Vagina (tissue), 2 donors: ENCODE measurements at regions not wholly inside any gene's neighbourhood (a gene's known extent, or its start where the extent isn't known, plus 50 kb on each side); places are given as distances from the start of the nearest gene placed in this dataset.

Experiments used
- DNase-seq, 2 donors: peaks; one replicate each; pipeline ENCODE4 v3.0.0-alpha.2; 2017; ENCODE audit errors: extremely low spot score in 2 of 2
- H3K27ac ChIP-seq: fragments of 200-600 bp; sonication (generic); one replicate; pipeline ENCODE4 v1.5.1; 2019
- H3K27me3 ChIP-seq: fragments of 200-600 bp; sonication (generic); one replicate; pipeline ENCODE4 v1.5.1; 2019
- H3K36me3 ChIP-seq, 2 donors: fragments of 200-600 bp; sonication (generic); one replicate each; pipeline ENCODE4 v1.5.1; 2017 to 2019
- H3K4me1 ChIP-seq: fragments of 200-600 bp; sonication (generic); one replicate; pipeline ENCODE4 v1.5.1; 2019
- H3K4me3 ChIP-seq, 2 donors: fragments of 200-600 bp; sonication (generic); 1 replicate in 1 of 2; 2 replicates in 1 of 2; pipeline ENCODE4 v1.5.1; 2016 to 2019
- H3K9me3 ChIP-seq: fragments of 200-600 bp; sonication (generic); one replicate; pipeline ENCODE4 v1.5.1; 2019
- CTCF ChIP-seq, 3 experiments: fragments of 450-650 bp in 2 of 3; fragments of 200-600 bp in 1 of 3; sonication (generic) in 1 of 3; IDR thresholded peaks; one replicate each; pipeline ENCODE4 v1.5.1; 2017 to 2019; ENCODE audit warnings: antibody characterized with exemption in 3 of 3, mild to moderate bottlenecking in 2 of 3, moderate library complexity in 2 of 3
- POLR2A ChIP-seq, 2 donors: fragments of 450-650 bp; IDR thresholded peaks; one replicate each; pipeline ENCODE4 v1.6.1; 2017; ENCODE audit warnings: antibody characterized with exemption in 2 of 2, mild to moderate bottlenecking in 2 of 2, moderate library complexity in 2 of 2
- POLR2AphosphoS5 ChIP-seq, 2 donors: sonication (generic); formaldehyde crosslinking; IDR thresholded peaks; one replicate each; pipeline ENCODE4 v1.9.0; 2017; ENCODE audit warnings: antibody characterized with exemption in 2 of 2, mild to moderate bottlenecking in 2 of 2, low read depth in 1 of 2; ENCODE audit not compliant: insufficient read depth in 1 of 2
- intact Hi-C: fragments of 100-400 bp; cut with DNase I; formaldehyde crosslinking; loops from one replicate; pipeline ENCODE4 v1.15.1; 2023

- H3K27me3 ChIP-seq = no peaks in the 10 kb centered on the region
- intact Hi-C loops = no loop called here
- no peaks in the 10 kb centered on the region for H3K9me3 ChIP-seq
These were observed 538.3 kb downstream of the CSNK1G3 start for GRCh38 chr5:124050120-124050770.

GRCh38 chr5:124045412-124045811, 533.4 kb downstream of the CSNK1G3 start:
- no peak overlapping the region for H3K27ac ChIP-seq
- no peaks in the 10 kb centered on the region for H3K36me3 ChIP-seq
- H3K9me3 ChIP-seq = no peaks in the 10 kb centered on the region
- no peak overlapping the region for H3K4me3 ChIP-seq
- no peak for DNase-seq
- H3K27me3 ChIP-seq = no peaks in the 10 kb centered on the region
- intact Hi-C loops = no loop called here
- TF ChIP-seq CTCF (IDR thresholded peaks at IDR 0.05) (no peak), POLR2AphosphoS5 (IDR thresholded peaks at IDR 0.05; ENCODE audit: insufficient read depth in 1 of 2, low read depth in 1 of 2) (no peak), POLR2A (IDR thresholded peaks at IDR 0.05) (no peak)
- no peaks in the 10 kb centered on the region for H3K4me1 ChIP-seq

More at GRCh38 chr5:124050120-124050770, 538.3 kb downstream of the CSNK1G3 start:
- Histone ChIP-seq H3K36me3 (no peaks in the 10 kb centered on the region), H3K4me1 (no peaks in the 10 kb centered on the region), H3K4me3 (no peak overlapping the region), H3K27ac (no peak overlapping the region)
- TF ChIP-seq CTCF (IDR thresholded peaks at IDR 0.05) = no peak
- no peak for TF ChIP-seq POLR2AphosphoS5 (IDR thresholded peaks at IDR 0.05; ENCODE audit: insufficient read depth in 1 of 2, low read depth in 1 of 2)
- no peak for TF ChIP-seq POLR2A (IDR thresholded peaks at IDR 0.05)
- DNase-seq = no peak

- intact Hi-C loops = no loop called here
- no peak overlapping the region for H3K4me3 ChIP-seq
- DNase-seq = no peak
- H3K36me3 ChIP-seq = no peaks in the 10 kb centered on the region
- TF ChIP-seq POLR2A (IDR thresholded peaks at IDR 0.05) (no peak), CTCF (IDR thresholded peaks at IDR 0.05) (no peak), POLR2AphosphoS5 (IDR thresholded peaks at IDR 0.05; ENCODE audit: insufficient read depth in 1 of 2, low read depth in 1 of 2) (no peak)
- no peaks in the 10 kb centered on the region for H3K27me3 ChIP-seq
- no peaks in the 10 kb centered on the region for H3K4me1 ChIP-seq
- H3K9me3 ChIP-seq = no peaks in the 10 kb centered on the region
- H3K27ac ChIP-seq = no peak overlapping the region
These were observed 532.6 kb downstream of the CSNK1G3 start for GRCh38 chr5:124044613-124045012.

GRCh38 chr5:124043456-124043855, 531.5 kb downstream of the CSNK1G3 start:
- Histone ChIP-seq H3K36me3 (no peaks in the 10 kb centered on the region), H3K27me3 (no peaks in the 10 kb centered on the region), H3K9me3 (no peaks in the 10 kb centered on the region), H3K27ac (no peak overlapping the region), H3K4me1 (no peaks in the 10 kb centered on the region), H3K4me3 (no peak overlapping the region)
- TF ChIP-seq CTCF (IDR thresholded peaks at IDR 0.05) = no peak
- no peak for TF ChIP-seq POLR2A (IDR thresholded peaks at IDR 0.05)
- TF ChIP-seq POLR2AphosphoS5 (IDR thresholded peaks at IDR 0.05; ENCODE audit: insufficient read depth in 1 of 2, low read depth in 1 of 2) = no peak
- DNase-seq = no peak
- intact Hi-C loops = no loop called here

- H3K27me3 ChIP-seq = no peaks in the 10 kb centered on the region
- H3K4me1 ChIP-seq = no peaks in the 10 kb centered on the region
- no peak for DNase-seq
- no peaks in the 10 kb centered on the region for H3K9me3 ChIP-seq
- H3K36me3 ChIP-seq = no peaks in the 10 kb centered on the region
- H3K27ac ChIP-seq = no peak overlapping the region
- no peak overlapping the region for H3K4me3 ChIP-seq
- intact Hi-C loops = no loop called here
- TF ChIP-seq POLR2AphosphoS5 (IDR thresholded peaks at IDR 0.05; ENCODE audit: insufficient read depth in 1 of 2, low read depth in 1 of 2) (no peak), POLR2A (IDR thresholded peaks at IDR 0.05) (no peak), CTCF (IDR thresholded peaks at IDR 0.05) (no peak)
These were observed 528.8 kb downstream of the CSNK1G3 start for GRCh38 chr5:124040799-124041198.
